ENCODE measurements at regions not wholly inside any gene's neighbourhood (a gene's known extent, or its start where the extent isn't known, plus 50 kb on each side); places are given as distances from the start of the nearest gene placed in this dataset.

DNA sequence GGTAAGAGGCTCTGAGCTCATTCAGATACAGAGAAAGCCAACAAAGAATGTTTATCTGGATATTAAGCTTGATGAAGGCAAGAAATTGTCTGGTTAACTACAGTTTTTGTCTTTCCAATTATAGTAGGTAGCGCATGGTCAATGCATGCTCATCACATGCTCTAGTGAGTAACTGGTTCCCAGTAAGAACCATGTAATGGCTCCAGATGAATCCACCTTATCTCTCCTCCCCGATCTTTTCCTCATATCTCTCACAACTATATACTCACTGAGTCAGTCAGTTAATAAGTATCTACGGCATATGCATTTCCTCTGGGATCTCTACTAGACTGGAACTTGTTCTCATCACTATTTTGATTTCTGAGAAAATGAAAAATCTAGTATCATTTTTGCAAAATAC, 340.7 kb upstream of the DYNLRB2 start:
- no peak for TF ChIP-seq CTCF (IDR thresholded peaks at IDR 0.05)
- TF ChIP-seq POLR2A (IDR thresholded peaks at IDR 0.05): no peak

All from right lobe of liver (tissue), 4 donors.